HG03575 (cell line): ENCODE measurements at regions not wholly inside any gene's neighbourhood (a gene's known extent, or its start where the extent isn't known, plus 50 kb on each side); places are given as distances from the start of the nearest gene placed in this dataset.
"Not testable (repeated sequence)": the region's sequence is repeated elsewhere in the genome, so short reads cannot be mapped to it uniquely, and the experiment has no call there.

Experiments
- ATAC-seq: cut with Tn5 transposase; IDR thresholded peaks from one replicate; pipeline ENCODE4 v1.9.1; 2021; ENCODE audit not compliant: unreplicated experiment, insufficient number of reproducible peaks, low FRiP score; ENCODE audit errors: extremely low read depth

GRCh38 chr20:50439539-50440453 is 70.4 kb upstream of the PTPN1 start:
- ATAC-seq = no peak

- no peak for ATAC-seq
These were observed 67.7 kb upstream of the PTPN1 start for GRCh38 chr20:50442512-50442911.

- no peak for ATAC-seq
These were observed 64.6 kb upstream of the PTPN1 start for GRCh38 chr20:50445354-50446151.

- ATAC-seq = no peak
These were observed 63.7 kb upstream of the PTPN1 start for GRCh38 chr20:50446351-50447101.

DNA sequence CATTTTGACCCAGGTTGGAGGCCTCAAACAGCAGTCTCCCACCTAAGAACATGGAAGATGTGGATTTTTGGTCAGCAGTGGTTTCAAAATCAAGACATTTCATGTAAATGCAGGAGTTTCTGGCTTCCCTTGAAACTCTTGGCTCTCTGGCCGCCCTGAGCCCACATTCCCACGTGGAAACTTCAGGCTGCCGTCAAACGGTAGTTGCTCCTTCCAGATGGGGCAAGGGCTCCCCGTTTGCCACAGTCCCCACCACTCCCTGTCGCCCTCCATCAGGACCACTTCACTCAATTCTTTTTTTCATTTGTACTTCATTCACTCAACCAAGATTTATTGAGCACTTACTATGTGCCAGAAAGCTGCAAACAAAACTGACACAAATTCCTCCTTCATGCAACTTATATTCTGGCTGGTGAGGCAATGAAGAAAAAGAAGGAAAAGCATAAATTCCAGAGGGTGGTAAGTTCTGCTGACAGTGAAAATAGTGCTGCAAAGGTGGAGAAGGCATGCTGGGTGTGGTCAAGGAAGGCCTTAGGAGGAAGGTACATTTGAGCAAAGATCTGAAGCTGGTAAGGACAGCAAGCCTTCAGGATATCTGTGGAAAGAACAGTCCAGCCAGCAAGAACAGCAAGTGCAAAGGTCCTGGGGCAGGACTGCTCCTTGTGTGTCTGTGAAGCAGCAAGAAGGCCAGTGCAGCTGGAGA is 62.9 kb upstream of the PTPN1 start:
- no peak for ATAC-seq

- no peak for ATAC-seq
These were observed 62.4 kb upstream of the PTPN1 start for GRCh38 chr20:50447817-50448216.

GRCh38 chr20:50448625-50449403 is 61.4 kb upstream of the PTPN1 start:
- ATAC-seq = not testable (repeated sequence)

DNA sequence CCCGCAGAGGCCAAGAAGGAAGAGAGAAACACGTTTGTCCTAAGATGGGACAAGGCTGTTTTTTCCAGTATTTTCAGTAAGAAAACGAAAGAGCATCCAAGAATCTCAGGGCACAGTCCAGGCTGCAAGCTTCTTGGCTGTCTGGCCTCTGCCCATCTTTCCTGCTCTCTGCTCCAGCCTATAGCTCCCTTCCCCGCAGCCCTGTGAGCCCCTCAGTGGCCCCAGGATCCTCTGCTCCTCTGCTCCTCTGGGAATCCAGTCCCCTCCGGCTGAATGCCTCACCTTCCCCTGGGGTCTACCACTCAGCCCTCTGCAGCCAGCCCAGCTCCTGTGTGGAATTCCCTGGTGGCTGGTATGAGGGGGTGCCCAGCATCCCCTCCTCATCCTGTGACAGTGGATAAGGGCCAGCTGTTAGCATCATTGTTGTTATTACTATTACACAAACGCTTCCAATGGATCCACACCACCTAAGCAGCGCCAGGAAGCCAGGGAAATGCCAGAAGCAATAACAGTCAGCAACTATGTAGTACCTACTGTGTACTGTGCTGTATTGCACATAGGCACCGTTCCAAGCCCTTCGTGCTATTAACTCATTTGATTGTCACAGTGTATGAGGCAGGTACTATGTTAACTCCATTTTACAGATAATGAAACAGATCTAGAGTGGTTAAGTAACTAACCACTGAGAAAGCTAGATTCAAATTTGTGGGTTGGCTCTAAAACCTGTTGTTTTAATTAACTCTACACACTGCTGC is 60.3 kb upstream of the PTPN1 start:
- no peak for ATAC-seq

DNA sequence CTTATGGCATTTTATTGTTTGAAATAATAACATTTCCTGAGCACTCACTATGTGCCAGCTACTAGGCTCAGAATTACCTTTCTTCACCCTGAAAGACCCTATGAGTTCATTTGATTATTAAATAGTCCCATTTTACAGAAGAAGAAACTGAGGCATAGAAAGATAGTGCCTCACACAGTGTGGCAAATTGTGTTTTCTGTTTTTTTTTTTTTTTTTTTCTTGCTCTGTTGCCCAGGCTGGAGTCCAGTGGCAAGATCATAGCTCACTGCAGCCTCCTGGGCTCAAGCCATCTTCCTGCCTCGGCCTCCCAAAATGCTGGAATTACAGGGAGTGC is 59.7 kb upstream of the PTPN1 start:
- ATAC-seq = no peak

GRCh38 chr20:50450881-50451752 is 59.1 kb upstream of the PTPN1 start:
- ATAC-seq = no peak

DNA sequence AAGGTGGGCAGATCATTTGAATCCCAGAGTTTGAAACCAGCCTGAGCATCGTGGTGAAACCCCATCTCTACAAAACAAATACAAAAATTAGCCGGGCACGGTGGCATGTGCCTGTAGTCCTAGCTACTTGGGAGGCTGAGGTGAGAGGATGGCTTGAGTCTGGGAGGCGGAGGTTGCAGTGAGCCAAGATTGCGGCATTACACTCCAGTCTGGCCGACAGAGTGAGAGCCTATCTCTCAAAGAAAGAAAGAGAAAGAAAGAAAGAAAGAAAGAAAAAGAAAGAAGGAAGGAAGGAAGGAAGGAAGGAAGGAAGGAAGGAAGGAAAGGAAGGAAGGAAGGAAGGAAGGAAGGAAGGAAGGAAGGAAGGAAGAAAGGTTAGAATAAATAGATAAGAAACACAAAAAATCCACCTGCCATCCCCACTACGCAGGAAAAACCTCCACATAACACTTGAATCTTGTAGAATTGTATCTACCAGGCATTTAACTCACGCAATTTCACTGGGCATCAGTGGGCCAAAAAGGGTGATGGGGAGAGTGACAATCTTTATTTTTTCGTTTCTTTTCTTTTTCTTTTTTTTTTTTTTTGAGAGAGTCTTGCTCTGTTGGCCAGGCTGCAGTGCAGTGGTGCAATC is 58.3 kb upstream of the PTPN1 start:
- not testable (repeated sequence) for ATAC-seq

GRCh38 chr20:50453533-50454244 is 56.5 kb upstream of the PTPN1 start:
- ATAC-seq = no peak

GRCh38 chr20:50455245-50455644 is 54.9 kb upstream of the PTPN1 start:
- ATAC-seq = not testable (repeated sequence)

DNA sequence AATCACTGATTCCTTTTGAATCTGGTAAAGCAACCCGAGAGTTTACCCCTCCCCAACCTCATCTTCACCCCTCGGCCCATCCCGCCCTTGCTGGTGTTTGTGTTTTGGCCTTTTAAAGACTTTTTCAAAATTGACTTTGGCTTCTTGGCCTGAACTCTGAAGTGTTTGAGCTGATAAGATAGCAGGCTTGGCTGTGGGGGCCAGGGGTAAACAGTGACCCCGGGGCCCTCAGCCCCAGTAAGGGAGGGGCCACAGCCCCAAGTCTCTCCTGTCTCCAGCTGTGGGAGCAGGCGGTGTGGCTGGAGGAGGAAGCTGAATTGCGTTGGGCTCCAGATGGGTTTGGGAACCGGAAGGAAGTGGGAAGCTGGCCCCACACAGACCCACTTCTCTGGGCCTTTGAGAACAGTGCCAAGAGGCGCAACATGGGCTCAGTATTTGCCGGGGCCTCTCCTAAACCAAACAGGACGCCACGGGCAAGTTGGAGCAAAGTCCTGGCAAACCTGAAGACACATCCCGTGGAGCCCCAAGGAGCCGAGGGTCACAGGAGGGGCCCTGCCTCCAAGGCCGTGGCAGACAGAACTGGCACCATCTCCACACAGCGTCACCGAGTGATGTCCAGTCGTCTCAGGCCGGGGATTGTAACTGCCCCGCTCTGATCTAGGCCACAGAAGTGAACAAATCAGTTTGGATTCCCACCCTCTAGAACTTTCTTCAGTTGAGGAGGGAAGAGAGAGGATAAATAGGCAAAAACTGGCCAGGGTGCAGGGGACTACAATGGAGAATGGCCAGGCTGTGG is 54.3 kb upstream of the PTPN1 start:
- ATAC-seq = no peak
